ENCODE measurements at regions not wholly inside any gene's neighbourhood (a gene's known extent, or its start where the extent isn't known, plus 50 kb on each side); places are given as distances from the start of the nearest gene placed in this dataset.

GRCh38 chr2:88924533-88924932, 233.1 kb downstream of the RPIA start:
- TF ChIP-seq POLR2A (IDR thresholded peaks at IDR 0.05; ENCODE audit: low read depth, low read length): no peak
- no peak for TF ChIP-seq CTCF (IDR thresholded peaks at IDR 0.05; ENCODE audit: extremely low read depth in 1 of 2, insufficient read depth in 1 of 2, low read depth in 1 of 2, low read length in 2 of 2)
- TF ChIP-seq MAX (IDR thresholded peaks at IDR 0.05; ENCODE audit: insufficient read depth, insufficient read length): no peak
